Mucosa of gallbladder (tissue), 1 donor: ENCODE measurements at regions not wholly inside any gene's neighbourhood (a gene's known extent, or its start where the extent isn't known, plus 50 kb on each side); places are given as distances from the start of the nearest gene placed in this dataset.
"Not testable (repeated sequence)": the region's sequence is repeated elsewhere in the genome, so short reads cannot be mapped to it uniquely, and the experiment has no call there.

Experiments
- DNase-seq: peaks from one replicate; pipeline ENCODE4 v3.0.0-alpha.2; 2020; ENCODE audit warnings: low spot score
- donor health status: DM: no; HTN: no; CAD: no.

DNA sequence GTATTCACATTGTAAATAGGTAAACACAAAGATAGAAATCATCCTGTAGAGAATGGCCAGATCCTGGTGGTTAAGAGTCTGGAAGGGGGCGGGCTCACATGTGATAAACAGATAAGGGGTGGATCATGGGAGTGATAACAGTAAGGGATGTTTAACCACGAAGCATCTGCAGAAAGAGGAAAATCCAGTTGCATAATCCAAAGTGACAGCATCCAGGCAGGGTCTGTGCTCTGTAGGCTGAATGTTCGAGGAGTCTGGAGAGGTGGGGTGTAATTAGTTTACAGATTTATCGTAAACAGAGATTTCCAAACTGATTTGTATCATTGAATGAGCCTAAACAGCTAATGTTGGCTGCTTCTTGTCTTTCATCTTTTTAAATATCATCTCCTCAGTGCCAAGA, 1009.8 kb upstream of the SLIT2 start:
- no peak for DNase-seq

DNA sequence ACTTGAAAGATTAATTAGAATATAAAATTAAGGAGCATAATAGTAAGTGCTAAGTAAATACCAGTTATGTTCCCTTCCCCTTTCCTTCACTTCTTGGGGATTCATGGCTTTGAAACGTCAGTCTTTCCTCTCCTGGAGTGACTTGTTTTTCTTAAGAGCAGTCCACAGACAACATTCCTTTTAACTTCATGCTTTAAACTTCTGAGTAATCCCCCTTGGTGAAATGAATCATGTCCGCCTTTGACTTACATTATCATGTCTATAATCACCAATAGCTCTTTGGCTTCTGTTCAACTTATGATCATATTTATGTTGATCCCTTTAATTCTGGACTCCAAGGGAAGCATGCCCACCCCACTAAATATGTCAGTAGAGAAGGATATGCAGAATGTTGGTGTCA, 1012.1 kb upstream of the SLIT2 start:
- no peak for DNase-seq

DNA sequence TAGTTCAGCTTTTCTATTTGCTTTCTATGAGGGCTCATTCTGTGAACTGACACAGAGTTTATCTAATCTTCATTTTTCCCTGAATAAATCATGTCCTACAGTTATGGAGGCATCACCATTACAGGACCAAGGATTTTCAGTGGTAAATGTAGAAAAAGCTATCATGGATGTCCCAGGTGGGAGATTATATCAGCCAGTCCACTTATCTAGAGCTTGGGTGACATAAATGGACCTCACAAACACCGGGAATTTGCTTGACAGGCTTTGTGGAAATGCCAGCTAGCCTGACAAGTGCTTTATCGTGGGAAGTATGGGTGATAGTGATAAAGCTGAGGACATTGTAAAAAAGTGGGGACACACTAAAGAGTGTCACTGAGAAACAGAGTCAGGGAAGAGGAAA, 1015.2 kb upstream of the SLIT2 start:
- no peak for DNase-seq

DNA sequence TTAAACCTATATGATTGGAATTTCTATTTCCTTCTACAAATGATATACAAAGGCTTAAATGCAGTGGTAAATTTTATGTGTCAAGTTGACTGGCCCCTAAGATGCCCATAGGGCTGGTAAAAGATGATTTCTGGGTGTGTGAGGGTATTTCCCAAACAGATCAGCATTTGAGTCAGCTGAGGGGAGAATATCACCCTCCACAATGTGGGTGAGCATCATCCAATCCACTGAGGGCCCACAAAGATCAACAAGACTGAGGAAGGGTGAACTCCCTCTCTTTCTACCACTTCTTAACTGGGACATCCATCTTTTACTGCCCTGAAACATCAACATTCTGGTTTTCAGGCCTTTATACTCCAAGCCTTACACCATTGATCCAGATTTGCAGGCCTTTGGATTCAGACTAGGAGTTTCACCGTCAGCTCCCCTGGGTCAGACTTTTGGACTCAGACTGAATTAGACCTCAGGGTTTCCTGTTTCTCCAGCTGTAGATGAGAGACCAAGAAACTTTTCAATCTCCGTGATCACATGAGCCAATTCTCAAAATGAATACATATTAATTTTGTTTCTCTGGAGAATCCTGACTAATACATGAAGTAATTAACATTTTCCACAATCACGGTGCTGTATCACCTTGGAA, 1020.7 kb upstream of the SLIT2 start:
- no peak for DNase-seq

DNA sequence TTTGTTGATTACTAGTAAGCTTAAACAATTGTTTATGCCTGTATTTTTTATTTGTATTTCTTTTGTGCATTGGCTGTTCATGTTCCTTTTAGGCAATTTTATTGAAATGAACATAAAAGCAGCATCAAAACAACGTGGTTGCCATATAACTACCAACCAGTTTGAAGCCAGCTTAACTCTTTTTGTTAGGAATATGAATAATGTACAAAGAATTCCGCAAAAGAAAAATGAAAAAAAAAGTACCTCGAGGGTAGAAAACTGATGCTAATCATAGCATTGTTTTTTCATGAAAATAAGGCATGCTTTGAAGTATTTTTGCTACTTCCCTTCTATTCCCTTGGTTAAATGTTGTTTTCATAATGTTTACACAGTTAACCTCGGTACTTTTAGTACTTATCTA, 1024.0 kb upstream of the SLIT2 start:
- no peak for DNase-seq

DNA sequence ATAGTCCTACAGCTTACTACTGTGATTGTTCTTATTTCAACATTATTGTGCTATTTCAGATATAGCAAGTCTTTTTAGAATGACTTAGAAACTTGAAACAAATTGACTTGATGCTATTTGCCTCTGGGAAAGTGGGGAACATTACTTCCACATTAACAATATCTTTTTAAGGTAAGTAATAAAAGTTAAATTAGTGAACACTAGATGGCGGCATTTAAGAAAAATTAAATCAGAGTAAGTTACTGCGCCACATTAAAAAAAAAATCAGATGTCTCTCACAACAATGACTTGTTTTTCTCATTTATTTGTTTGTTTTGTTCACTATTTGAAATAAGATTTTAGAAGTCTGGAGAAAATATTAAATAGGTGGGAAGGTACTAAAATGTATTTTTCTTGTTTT, 1026.9 kb upstream of the SLIT2 start:
- DNase-seq: no peak

DNA sequence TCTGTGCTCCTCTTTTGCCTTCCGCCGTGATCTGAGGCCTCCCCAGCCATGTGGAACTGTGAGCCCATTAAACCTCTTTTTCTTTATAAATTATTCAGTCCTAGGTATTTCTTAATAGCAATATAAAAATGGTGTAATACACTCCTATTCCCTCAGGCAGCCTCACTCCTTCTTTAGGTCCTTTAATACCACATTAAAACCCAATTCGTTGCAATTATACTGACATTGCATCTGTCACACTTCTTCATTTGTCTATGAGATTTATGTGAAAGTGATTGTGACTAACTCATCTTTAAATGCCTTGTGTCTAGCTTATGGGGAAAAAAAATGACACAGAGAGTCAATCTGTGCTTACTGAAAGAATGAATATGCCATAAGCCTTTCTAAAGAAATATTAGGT, 1035.2 kb upstream of the SLIT2 start:
- DNase-seq: no peak

DNA sequence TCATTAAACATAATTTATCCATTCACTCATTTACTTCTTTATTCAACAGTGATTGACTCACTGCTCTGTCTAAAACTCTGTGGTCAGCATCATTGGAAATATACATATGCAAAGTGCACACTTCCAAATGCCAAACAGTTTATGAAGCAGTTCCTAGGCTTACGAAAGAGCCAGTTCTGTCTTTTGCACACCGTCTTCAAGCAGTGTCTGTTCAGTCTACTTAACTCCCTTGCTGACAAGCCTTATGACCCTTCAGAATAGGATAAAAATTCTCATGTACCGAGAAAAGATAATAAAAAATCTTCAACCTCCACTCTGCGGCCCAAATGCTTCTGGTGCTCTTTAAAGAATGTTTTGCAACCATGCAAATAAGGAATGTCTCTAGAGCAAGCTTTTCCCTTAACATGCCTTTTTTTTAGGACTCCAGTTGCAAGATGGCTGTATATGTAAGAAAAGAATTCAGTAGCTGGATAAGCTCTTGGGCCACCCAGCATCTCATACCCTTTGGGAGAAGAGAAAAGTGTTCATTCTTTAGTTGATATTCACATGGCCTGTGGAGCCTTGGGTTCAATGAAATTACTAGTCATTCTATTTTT, 1037.0 kb upstream of the SLIT2 start:
- no peak for DNase-seq

DNA sequence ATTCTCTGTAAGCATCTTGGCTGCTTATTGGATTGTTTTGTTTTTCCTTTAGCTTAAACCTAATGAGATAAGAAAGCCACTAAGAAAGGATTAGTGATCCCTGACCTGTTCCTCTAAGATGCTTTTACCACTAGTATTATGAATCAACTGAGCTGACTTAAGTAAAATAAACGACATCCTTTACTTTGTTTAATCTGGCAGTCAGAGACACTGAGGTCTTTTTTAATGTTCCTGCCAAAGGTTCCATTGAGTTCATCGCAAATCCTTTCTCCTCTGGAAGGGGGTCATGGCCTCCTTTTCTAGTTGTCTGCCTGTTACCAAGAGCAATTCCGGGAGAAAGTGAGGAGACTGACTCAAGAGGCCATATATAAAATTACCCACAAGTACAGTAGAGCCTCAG, 1038.3 kb upstream of the SLIT2 start:
- DNase-seq: no peak

DNA sequence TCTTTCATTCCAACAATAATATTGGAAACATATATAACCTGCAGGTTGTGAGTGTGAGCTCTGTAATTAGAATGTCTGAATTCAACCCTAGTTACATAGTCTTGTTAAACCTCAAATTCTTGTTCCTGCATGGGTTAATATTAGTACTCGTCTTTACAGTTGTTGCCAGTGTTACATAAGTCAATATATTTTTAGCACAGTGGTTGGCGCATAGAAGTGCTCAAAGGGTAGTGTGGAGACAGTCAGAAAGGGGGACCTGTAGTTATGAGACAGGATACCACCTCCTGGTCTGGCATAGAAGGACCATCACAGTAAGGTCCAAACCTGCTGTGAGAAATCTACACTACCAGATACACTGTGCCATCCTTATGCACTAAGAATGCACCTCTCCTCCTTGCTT, 1045.9 kb upstream of the SLIT2 start:
- DNase-seq: no peak

DNA sequence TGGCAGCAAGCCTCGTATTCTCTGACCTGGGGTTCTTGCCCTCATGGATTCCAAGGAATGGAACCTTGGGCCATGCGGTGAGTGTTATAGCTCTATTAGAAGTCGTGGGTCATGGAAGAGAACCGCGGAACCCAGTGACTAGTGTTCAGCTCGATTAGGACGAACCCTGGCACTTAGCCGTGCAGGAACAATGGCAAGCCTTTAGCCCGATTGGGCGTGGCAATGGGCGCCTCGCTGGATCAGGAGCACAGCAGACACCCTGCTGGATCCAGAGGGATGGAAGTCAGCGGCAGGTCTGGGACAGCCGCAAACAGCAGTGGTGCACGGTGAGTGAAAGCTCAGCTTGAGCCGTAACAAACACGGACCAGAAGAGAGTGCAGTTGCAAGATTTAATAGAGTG, 1053.9 kb upstream of the SLIT2 start:
- not testable (repeated sequence) for DNase-seq

DNA sequence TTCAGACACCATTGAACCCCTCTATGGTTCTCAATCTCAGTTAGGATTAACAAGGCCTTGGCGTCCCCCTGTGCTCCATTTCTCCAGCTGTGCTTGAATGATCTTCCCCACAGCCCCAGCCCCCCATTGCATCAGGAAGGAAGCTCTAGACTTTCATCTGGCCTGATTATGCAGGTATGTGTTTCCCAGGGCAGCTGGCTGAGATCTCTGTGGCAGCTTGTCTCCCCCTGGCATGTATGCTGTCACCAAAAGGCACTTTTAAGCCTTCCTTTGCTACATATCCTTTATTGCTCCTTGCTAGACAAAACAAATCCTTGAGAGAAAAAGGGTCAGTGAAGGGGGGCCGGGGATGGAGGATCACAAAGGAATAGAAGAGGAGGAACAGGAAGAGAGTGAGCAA, 1056.0 kb upstream of the SLIT2 start:
- DNase-seq: no peak

DNA sequence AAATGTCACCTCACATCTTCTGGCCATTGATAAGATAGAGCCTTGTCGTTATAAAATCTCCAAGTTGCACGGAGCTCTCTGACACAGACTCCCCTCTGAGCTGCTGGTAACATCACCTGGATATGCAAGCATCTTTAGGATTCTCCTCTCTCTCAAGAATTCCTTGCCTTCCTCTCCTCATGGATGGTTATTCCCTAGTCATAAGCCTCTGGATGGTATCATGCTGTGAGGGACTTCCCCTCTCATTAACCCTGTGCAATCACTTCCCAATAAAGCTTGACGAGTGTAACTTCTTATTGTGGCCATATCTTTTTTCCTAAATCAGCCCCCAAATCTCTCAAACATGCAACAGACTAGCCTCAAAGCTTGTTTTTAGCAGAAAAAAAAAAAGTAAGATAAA, 1057.0 kb upstream of the SLIT2 start:
- no peak for DNase-seq

DNA sequence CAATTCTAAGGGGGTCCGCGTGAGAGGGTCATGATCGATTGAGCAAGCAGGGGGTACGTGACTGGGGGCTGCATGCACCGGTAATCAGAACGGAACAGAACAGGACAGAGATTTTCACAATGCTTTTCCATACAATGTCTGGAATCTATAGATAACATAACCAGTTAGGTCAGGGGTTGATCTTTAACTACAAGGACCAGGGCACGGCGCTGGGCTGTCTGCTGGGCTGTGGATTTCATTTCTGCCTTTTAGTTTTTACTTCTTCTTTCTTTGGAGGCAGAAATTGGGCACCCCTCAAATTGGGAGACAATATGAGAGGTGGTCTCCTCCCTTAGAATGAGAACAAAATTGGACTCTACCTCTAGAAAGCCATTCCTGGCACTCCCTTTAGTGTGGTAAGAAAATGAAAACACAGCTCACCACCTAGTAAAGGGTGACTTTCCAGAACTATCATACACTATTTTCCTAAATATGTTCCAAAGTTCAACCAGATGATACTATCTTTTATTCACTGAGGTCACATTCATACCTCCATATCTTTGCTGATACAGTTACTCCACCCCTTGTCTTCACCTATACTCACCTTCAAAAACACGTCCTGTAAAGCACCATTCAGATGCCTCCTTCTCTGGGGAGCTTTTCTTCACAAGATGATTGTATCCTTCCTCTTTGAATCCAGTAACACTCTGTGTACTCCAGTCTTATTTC, 1058.3 kb upstream of the SLIT2 start:
- no peak for DNase-seq

DNA sequence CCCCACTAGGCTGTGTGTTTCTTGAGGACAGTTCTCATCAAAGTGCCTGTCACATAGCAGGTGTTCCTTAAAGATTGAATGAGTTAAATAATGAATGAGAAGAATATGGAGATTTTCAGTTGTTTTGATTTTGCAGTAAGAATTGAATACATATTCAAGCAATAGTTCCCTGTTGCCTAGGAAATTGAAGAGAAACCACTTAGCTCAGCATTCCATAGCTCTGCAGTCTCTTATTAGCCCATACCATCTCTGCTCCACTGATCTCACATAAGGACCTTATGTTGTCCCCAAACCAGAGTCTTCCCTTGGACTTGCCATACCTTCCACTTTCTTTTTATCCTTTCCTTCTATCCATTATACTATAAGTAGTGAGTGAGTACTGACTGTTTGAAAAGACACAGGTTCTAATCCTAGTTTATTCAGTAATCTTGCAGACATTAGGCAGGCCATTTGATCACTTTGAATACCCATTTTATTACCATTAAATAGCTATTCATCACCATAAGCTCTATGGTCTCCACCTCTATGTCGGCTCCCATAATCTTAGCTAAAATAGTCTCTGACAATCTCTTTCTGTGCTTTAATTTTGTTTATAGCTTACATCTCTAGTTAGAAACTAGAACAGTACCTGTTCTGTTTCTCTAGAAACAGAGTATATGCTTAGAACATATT, 1059.6 kb upstream of the SLIT2 start:
- no peak for DNase-seq

DNA sequence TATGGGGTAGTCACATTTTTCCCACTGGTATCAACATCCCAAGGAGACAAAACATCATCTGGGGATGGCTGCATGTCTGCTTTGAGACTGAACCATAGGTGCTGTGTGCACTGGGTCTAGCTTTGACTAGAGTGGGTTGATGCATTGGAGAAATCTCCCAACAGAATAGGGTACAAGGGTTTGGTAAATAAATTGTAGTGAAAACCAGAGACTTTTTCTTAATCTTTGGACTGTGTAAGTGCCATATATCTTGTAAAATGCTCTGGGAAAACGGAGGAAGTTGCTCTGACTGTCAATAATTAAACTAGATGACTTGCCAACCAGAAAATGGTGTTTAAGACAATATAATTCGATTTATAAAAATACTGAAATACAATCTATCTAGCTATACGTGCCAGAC, 1064.0 kb upstream of the SLIT2 start:
- DNase-seq: no peak

DNA sequence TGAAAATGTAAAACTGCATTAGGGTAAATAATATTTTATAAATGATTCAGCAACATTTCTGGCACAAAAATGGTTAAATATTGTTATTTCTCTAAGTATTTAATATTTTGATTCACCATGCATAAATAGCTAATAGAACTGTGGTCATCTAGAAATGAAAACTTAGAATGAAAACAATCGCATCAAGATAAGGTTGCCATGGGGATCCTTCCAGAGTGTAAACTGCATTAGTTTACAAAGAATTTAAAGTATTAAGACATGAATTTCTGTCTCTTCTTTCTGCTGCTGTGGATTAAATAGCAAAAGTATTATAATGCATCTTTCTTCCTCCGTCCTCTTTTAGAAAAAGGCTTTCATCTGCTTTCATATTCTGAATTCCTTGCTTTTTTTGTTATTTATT, 1064.6 kb upstream of the SLIT2 start:
- DNase-seq: no peak

DNA sequence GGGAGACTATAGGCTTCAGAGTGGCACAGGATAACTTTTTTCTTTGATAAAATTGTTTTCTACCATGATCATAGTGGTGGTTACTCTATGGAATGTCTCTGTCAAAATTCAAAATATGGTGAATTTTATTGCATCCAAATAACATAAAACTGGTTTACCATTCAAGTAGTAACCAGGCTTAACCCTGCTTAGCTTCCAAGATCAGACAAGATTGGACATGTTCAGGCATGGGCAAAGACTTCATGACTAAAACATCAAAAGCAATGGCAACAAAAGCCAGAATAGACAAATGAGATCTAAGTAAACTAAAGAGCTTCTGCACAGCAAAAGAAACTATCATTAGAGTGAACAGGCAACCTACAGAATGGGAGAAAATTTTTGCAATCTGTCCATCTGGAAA, 1070.1 kb upstream of the SLIT2 start:
- DNase-seq: not testable (repeated sequence)

DNA sequence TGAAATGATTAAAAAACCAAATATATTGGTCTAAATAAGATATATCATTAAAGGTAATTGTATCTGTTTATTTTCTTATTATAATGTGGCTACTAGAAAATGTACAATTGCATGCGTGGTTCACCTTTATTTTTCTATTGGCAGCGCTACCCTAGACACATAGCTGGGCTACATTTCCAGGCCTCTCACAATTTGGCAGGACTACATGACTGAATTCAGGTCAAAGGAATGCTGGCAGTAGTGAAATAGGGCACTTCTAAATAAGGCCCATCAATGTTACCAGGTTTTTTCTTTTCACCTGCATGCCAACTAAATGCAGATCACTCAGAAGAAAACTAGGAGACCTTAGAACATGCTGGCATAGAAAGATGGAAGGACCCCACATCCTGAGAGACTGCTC, 1072.9 kb upstream of the SLIT2 start:
- DNase-seq: no peak

DNA sequence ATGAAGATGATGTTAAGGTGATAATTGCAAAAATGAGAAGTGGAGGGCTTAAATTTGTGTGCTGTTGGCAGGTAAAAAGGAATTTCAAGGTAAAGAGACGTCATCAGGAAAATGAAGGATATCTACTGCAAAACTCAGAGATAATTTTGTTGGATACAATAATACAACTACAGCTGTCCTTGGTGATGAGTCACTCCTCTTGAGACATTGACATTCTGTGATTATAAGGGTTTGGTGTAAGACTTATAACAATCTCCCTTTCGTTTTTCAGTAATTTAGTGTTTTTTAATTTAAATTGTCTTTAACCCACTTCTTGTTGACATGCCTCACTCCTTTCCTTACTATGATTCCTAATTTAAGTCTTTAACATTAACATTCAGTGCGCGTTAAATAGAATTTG, 1074.1 kb upstream of the SLIT2 start:
- DNase-seq: no peak

DNA sequence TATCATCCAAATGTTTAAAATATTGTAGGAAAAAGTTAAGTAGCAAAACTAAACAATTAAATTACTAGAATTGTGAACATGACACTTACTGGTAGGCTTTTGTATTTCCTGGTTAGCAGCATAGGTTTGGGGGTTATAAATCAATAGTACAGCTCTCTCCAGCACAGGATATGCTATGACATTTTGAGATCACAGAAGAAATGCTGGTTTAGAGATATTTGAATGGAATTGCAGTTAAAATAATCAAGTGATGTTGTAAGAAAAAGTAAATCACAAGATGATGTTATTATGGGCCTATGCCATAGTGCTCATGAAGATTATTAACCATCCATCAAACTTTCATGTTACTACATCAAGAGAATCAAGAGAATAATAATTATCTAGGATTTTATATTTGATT, 1079.9 kb upstream of the SLIT2 start:
- no peak for DNase-seq

DNA sequence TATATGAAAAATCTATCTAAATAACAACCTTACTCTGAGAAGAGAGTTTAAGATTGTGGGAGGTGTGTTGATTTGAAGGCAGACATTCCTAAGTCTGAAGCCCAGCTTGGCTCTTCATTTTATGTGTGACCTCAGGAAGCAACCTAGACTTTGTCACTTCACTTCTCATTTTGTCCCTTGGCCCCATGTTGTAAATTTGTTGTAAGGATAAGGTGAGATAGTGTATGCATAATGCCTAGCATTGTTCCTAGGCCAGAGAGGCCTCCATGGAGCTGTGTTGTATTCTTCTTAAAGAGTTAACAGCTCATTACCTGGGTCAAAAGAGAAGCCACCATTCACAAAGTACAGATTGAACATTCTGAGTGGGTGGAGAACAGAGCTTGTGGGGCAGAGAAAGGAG, 1084.4 kb upstream of the SLIT2 start:
- no peak for DNase-seq

DNA sequence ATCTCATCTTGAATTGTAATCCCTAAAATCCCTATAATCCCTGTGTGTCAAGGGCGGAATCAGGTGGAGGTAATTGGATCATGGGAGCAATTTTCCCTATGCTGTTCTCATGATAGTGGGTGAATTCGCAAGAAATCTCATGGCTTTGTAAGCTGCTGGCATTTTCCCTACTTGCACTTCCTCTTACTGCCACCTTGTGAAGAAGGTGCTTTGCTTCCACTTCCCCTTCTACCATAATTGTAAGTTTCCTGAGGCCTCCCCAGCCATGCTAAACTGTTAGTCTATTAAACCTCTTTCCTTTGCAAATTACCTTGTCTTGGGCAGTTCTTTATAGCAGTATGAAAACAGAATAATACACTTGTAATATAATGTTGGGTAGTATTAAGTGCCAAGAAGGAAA, 1087.4 kb upstream of the SLIT2 start:
- no peak for DNase-seq
